ENCODE measurements at regions not wholly inside any gene's neighbourhood (a gene's known extent, or its start where the extent isn't known, plus 50 kb on each side); places are given as distances from the start of the nearest gene placed in this dataset.

DNA sequence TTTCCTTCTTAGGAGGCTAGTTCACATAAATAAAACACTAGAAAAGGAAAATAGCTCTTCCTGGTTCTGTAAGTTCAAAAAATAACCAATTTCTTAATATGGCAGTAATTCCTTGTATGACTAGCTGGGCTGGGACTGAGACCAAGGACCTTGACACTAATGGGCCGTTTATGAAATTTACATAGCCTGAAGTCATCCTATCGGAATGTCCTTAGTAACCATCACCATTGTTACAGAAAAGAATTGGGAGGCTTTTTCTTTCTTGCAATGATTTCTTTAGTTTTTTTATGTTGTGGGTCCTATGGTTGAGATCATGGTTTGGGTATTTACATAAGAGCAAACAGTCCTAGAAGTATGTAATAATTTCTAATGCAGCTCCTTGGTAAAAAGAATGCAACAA is 87.1 kb upstream of the HDAC9 start:
- TF ChIP-seq, protein P1, sequence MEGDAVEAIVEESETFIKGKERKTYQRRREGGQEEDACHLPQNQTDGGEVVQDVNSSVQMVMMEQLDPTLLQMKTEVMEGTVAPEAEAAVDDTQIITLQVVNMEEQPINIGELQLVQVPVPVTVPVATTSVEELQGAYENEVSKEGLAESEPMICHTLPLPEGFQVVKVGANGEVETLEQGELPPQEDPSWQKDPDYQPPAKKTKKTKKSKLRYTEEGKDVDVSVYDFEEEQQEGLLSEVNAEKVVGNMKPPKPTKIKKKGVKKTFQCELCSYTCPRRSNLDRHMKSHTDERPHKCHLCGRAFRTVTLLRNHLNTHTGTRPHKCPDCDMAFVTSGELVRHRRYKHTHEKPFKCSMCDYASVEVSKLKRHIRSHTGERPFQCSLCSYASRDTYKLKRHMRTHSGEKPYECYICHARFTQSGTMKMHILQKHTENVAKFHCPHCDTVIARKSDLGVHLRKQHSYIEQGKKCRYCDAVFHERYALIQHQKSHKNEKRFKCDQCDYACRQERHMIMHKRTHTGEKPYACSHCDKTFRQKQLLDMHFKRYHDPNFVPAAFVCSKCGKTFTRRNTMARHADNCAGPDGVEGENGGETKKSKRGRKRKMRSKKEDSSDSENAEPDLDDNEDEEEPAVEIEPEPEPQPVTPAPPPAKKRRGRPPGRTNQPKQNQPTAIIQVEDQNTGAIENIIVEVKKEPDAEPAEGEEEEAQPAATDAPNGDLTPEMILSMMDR (IDR thresholded peaks at IDR 0.05) = no peak
- DNase-seq (ENCODE audit: low spot score) = no peak
- no peak overlapping the region for H3K27ac Mint-ChIP-seq (ENCODE audit: unreplicated experiment)
- H3K27me3 Mint-ChIP-seq (ENCODE audit: low read depth) = no peaks in the 10 kb centered on the region
- no peaks in the 10 kb centered on the region for H3K36me3 Mint-ChIP-seq (ENCODE audit: low read depth)
- peaks cover 13% of the 10 kb centered on the region for H3K4me1 Mint-ChIP-seq (ENCODE audit: low read depth)
- H3K9me3 Mint-ChIP-seq (ENCODE audit: low read depth) = no peaks in the 10 kb centered on the region
- no peak overlapping the region for H3K4me3 Mint-ChIP-seq (ENCODE audit: unreplicated experiment)

DNA sequence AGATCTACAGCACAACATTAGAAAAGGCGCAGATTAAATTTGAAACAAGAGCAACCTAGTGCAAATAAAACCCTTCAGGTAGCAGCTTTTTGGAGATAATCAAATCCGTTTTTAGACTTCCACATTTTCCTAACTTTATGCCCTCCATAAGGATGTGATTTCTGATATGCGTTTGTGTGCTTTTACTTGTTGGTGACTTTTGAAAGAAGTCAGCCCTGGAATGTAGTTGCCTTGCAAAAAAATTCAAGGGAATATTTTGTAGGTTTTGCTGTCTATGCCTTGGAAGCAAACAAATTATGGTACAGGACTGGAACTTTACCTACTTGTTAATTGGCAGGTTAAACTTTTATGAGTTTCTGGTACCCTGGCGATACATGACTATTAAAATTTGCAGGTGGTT is 86.7 kb upstream of the HDAC9 start:
- no peak for DNase-seq (ENCODE audit: low spot score)
- Mint-ChIP-seq H3K4me3 (ENCODE audit: unreplicated experiment) (no peak overlapping the region), H3K36me3 (ENCODE audit: low read depth) (no peaks in the 10 kb centered on the region), H3K27ac (ENCODE audit: unreplicated experiment) (no peak overlapping the region), H3K27me3 (ENCODE audit: low read depth) (no peaks in the 10 kb centered on the region), H3K9me3 (ENCODE audit: low read depth) (no peaks in the 10 kb centered on the region), H3K4me1 (ENCODE audit: low read depth) (peaks cover 13% of the 10 kb centered on the region)
- TF ChIP-seq, protein P1 (IDR thresholded peaks at IDR 0.05) = no peak

DNA sequence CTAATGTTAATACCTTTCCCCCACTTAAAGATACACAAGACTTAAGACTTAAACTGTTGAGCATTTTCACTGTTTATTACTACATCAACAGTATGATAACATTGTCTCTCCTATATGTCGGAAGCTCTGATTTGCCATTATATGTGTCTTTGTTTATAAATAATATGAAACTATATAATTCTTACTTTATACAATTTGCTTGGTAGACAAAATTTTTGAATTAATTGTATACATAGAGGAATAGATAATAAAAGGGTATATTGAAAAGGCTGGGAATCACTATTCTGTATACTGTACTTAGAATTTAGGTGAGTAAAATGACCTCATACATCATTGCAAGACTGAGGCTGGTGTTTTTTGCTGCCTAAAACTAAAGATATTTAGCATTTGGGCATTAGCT is 82.1 kb upstream of the HDAC9 start:
- H3K4me1 Mint-ChIP-seq (ENCODE audit: low read depth) = peaks cover 8% of the 10 kb centered on the region
- H3K27ac Mint-ChIP-seq (ENCODE audit: unreplicated experiment) = no peak overlapping the region
- no peak for DNase-seq (ENCODE audit: low spot score)
- no peaks in the 10 kb centered on the region for H3K36me3 Mint-ChIP-seq (ENCODE audit: low read depth)
- H3K4me3 Mint-ChIP-seq (ENCODE audit: unreplicated experiment) = no peak overlapping the region
- H3K27me3 Mint-ChIP-seq (ENCODE audit: low read depth) = no peaks in the 10 kb centered on the region
- TF ChIP-seq, protein P1 (IDR thresholded peaks at IDR 0.05) = no peak
- peaks cover 7% of the 10 kb centered on the region for H3K9me3 Mint-ChIP-seq (ENCODE audit: low read depth)

DNA sequence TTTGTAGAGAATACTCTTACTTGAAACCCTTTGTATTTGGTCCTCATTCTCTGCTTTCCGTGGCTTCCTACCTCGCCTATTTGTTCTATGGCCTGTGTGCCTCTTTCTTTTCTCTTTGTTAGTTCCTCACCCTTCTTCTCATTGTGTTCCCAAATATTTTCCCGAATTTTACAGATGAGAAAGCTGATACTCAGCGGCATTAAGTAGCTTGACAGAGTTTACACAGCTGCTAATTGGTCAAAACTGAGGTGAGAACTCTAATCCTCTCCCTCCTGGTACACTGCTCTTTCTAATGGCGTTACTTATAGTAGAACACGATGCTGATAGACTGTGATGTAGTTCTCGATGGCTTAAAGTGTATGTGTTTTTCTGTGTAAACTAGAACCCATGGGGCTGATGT is 80.7 kb upstream of the HDAC9 start:
- TF ChIP-seq, protein P1 (IDR thresholded peaks at IDR 0.05) = no peak
- H3K9me3 Mint-ChIP-seq (ENCODE audit: low read depth) = peaks cover 7% of the 10 kb centered on the region

DNA sequence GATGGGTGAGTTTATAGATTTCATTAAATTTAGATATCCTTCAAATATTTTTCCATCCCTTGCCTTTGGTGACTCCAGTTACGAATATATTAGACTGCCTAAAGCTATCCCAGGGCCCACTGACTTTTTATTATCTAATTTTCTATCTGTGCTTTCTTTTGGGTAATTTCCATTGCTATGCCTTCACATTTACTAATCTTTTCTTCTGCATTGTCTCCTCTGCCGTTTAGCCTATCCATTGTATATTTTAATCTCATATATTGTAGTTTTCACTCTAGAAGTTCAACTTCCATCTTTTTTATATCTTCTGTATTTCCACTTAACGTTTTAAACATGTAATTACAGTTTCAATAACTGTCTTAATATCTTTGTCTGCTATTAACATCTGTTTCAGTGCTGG is 78.6 kb upstream of the HDAC9 start:
- DNase-seq (ENCODE audit: low spot score) = no peak
- TF ChIP-seq, protein P1 (IDR thresholded peaks at IDR 0.05) = no peak
- Mint-ChIP-seq H3K9me3 (ENCODE audit: low read depth) (peaks cover 7% of the 10 kb centered on the region), H3K4me3 (ENCODE audit: unreplicated experiment) (no peak overlapping the region), H3K36me3 (ENCODE audit: low read depth) (no peaks in the 10 kb centered on the region), H3K4me1 (ENCODE audit: low read depth) (peaks cover 9% of the 10 kb centered on the region), H3K27me3 (ENCODE audit: low read depth) (no peaks in the 10 kb centered on the region), H3K27ac (ENCODE audit: unreplicated experiment) (no peak overlapping the region)

More for the DNA sequence above, 80.7 kb upstream of the HDAC9 start:
- H3K27ac Mint-ChIP-seq (ENCODE audit: unreplicated experiment) = no peak overlapping the region
- H3K27me3 Mint-ChIP-seq (ENCODE audit: low read depth) = no peaks in the 10 kb centered on the region
- no peaks in the 10 kb centered on the region for H3K4me1 Mint-ChIP-seq (ENCODE audit: low read depth)
- DNase-seq (ENCODE audit: low spot score) = no peak
- H3K36me3 Mint-ChIP-seq (ENCODE audit: low read depth) = no peaks in the 10 kb centered on the region
- H3K4me3 Mint-ChIP-seq (ENCODE audit: unreplicated experiment) = no peak overlapping the region

All from chondrocyte (in vitro differentiated cells).